ENCODE measurements at regions not wholly inside any gene's neighbourhood (a gene's known extent, or its start where the extent isn't known, plus 50 kb on each side); places are given as distances from the start of the nearest gene placed in this dataset.

DNA sequence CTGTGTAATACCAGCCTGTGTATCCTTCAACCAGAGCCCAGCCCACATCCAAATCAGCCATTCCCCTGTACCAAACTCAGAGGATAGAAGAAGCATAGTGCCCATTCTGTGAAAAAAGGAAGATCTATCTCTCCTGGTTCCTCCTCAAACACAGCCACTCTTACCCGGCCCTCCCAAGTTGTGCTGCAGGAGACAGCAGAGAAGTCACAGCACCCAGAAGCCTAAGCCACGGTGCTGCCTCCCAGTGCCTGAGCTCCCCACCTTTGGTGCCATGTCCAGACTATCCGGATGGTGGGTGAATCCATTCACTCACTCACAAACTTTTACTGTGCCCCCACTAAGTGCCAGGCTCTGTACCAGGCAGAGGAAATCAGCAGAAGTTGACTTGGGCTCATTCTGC, 166.0 kb upstream of the ZMIZ1 start:
- Histone ChIP-seq H3K79me2 (ENCODE audit: control insufficient read depth, insufficient read depth, low read length) (no peaks in the 10 kb centered on the region), H3K9ac (ENCODE audit: low read length) (no peak overlapping the region), H3K36me3 (replicated peaks in 1 of 2; ENCODE audit: control extremely low read depth in 1 of 2, control insufficient read depth in 1 of 2, extremely low read depth in 1 of 2, insufficient read depth in 2 of 2, low read length in 1 of 2) (no peaks in the 10 kb centered on the region), H3K4me1 (ENCODE audit: control insufficient read depth in 2 of 2, insufficient read depth in 2 of 2, low read length in 2 of 2) (no peaks in the 10 kb centered on the region), H3K27ac (ENCODE audit: low read length in 2 of 2) (no peak overlapping the region), H3K4me2 (replicated peaks; ENCODE audit: low read depth, low read length, poor library complexity, severe bottlenecking) (no peak overlapping the region), H3K4me3 (ENCODE audit: control extremely low read depth in 1 of 5, extremely low read depth in 1 of 5, insufficient read depth in 1 of 5, low read depth in 2 of 5, low read length in 4 of 5) (no peak overlapping the region), H2AFZ (ENCODE audit: insufficient read depth, low read depth, low read length, poor library complexity, severe bottlenecking) (no peak overlapping the region), H3K9me3 (ENCODE audit: control extremely low read depth in 1 of 3, control insufficient read depth in 2 of 3, insufficient read depth in 1 of 3, low read length in 2 of 3) (peaks cover 0 to 6% (median 0%) of the 10 kb centered on the region in 3 donors), H4K20me1 (ENCODE audit: control insufficient read depth, insufficient read depth, low read length, poor library complexity, severe bottlenecking) (no peaks in the 10 kb centered on the region), H3K27me3 (replicated peaks in 1 of 4; ENCODE audit: control extremely low read depth in 1 of 4, control insufficient read depth in 3 of 4, insufficient read depth in 4 of 4, low read length in 3 of 4) (no peaks in the 10 kb centered on the region)
- Mint-ChIP-seq H3K4me3 (no peak overlapping the region), H3K4me1 (no peaks in the 10 kb centered on the region), H3K27ac (no peak overlapping the region), H3K27me3 (peaks cover 13% of the 10 kb centered on the region), H3K9me3 (ENCODE audit: insufficient read depth) (no peaks in the 10 kb centered on the region)
- 93% methylated on average over 2 of the region's 3 CpGs for WGBS (ENCODE audit: insufficient coverage)
- TF ChIP-seq, protein P1, sequence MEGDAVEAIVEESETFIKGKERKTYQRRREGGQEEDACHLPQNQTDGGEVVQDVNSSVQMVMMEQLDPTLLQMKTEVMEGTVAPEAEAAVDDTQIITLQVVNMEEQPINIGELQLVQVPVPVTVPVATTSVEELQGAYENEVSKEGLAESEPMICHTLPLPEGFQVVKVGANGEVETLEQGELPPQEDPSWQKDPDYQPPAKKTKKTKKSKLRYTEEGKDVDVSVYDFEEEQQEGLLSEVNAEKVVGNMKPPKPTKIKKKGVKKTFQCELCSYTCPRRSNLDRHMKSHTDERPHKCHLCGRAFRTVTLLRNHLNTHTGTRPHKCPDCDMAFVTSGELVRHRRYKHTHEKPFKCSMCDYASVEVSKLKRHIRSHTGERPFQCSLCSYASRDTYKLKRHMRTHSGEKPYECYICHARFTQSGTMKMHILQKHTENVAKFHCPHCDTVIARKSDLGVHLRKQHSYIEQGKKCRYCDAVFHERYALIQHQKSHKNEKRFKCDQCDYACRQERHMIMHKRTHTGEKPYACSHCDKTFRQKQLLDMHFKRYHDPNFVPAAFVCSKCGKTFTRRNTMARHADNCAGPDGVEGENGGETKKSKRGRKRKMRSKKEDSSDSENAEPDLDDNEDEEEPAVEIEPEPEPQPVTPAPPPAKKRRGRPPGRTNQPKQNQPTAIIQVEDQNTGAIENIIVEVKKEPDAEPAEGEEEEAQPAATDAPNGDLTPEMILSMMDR (IDR thresholded peaks at IDR 0.05) = no peak
- no peak for TF ChIP-seq EZH2 (IDR thresholded peaks at IDR 0.05; ENCODE audit: borderline replicate concordance, insufficient read depth, low read depth, low read length, poor library complexity, severe bottlenecking)
- intact Hi-C loops (cut with micrococcal nuclease) = no loop called here
- CTCF ChIA-PET = no interaction called here
- ATAC-seq (ENCODE audit: low read depth) = no peak
- DNase-seq = no peak
- POLR2A ChIA-PET = no interaction called here

DNA sequence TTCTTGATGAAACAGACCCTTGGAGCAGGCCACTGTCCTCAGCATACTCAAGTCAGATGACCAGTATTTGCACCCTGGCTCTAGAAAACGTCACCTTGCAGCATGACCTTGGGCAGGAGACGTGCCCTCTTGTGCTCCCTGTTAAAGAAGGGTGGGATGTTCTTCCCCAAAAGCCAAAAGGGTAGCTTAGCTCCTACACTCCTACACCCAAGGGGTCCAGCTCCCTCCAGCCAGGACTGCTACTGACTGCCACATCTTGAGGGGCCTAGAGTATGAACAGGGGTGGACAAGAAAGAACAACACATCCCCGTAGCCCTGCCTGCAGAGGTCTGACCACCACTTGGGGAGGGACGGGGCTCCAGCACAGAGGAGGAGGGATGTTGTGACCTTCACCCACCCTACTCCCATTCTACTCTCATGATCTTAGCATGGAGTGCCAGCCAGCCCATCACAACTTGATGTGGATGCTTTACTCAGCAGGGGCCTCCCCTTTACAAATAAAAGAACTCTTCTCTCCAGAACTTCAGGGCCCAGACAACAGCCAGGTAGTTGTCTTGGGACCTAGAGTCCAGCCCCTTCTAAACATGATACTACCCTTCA, 165.3 kb upstream of the ZMIZ1 start:
- no peaks in the 10 kb centered on the region for H3K4me1 Mint-ChIP-seq
- no peaks in the 10 kb centered on the region for H3K9me3 Mint-ChIP-seq (ENCODE audit: insufficient read depth)
- H3K4me2 ChIP-seq (replicated peaks; ENCODE audit: low read depth, low read length, poor library complexity, severe bottlenecking) = no peak overlapping the region
- peaks cover 0 to 3% (median 0%) of the 10 kb centered on the region in 3 donors for H3K9me3 ChIP-seq (ENCODE audit: control extremely low read depth in 1 of 3, control insufficient read depth in 2 of 3, insufficient read depth in 1 of 3, low read length in 2 of 3)
- H2AFZ ChIP-seq (ENCODE audit: insufficient read depth, low read depth, low read length, poor library complexity, severe bottlenecking) = no peak overlapping the region
- CTCF ChIA-PET = no interaction called here
- no peak overlapping the region for H3K9ac ChIP-seq (ENCODE audit: low read length)
- peaks cover 13% of the 10 kb centered on the region for H3K27me3 Mint-ChIP-seq
- WGBS (ENCODE audit: insufficient coverage) = 100% methylated on average over 1 of the region's 4 CpGs
- no peak overlapping the region for H3K27ac Mint-ChIP-seq
- H3K27me3 ChIP-seq (replicated peaks in 1 of 4; ENCODE audit: control extremely low read depth in 1 of 4, control insufficient read depth in 3 of 4, insufficient read depth in 4 of 4, low read length in 3 of 4) = no peaks in the 10 kb centered on the region
- H3K4me1 ChIP-seq (ENCODE audit: control insufficient read depth in 2 of 2, insufficient read depth in 2 of 2, low read length in 2 of 2) = no peaks in the 10 kb centered on the region
- H4K20me1 ChIP-seq (ENCODE audit: control insufficient read depth, insufficient read depth, low read length, poor library complexity, severe bottlenecking) = no peaks in the 10 kb centered on the region
- H3K36me3 ChIP-seq (replicated peaks in 1 of 2; ENCODE audit: control extremely low read depth in 1 of 2, control insufficient read depth in 1 of 2, extremely low read depth in 1 of 2, insufficient read depth in 2 of 2, low read length in 1 of 2) = no peaks in the 10 kb centered on the region
- TF ChIP-seq, protein P1 (IDR thresholded peaks at IDR 0.05) = no peak
- no peak for TF ChIP-seq EZH2 (IDR thresholded peaks at IDR 0.05; ENCODE audit: borderline replicate concordance, insufficient read depth, low read depth, low read length, poor library complexity, severe bottlenecking)
- POLR2A ChIA-PET = no interaction called here
- intact Hi-C loops (cut with micrococcal nuclease) = no loop called here
- H3K4me3 Mint-ChIP-seq = no peak overlapping the region
- no peak overlapping the region for H3K27ac ChIP-seq (ENCODE audit: low read length in 2 of 2)
- ATAC-seq (ENCODE audit: low read depth) (no peak), DNase-seq (no peak)
- H3K4me3 ChIP-seq (ENCODE audit: control extremely low read depth in 1 of 5, extremely low read depth in 1 of 5, insufficient read depth in 1 of 5, low read depth in 2 of 5, low read length in 4 of 5) = no peak overlapping the region
- H3K79me2 ChIP-seq (ENCODE audit: control insufficient read depth, insufficient read depth, low read length) = no peaks in the 10 kb centered on the region
